GM10266 (cell line): ENCODE measurements at regions not wholly inside any gene's neighbourhood (a gene's known extent, or its start where the extent isn't known, plus 50 kb on each side); places are given as distances from the start of the nearest gene placed in this dataset.

Source experiments
- DNase-seq: peaks from one replicate; pipeline ENCODE4 v3.0.0; 2012; ENCODE audit errors: extremely low spot score
- TF ChIP-seq, protein P1 (sequence below): IDR thresholded peaks from 2 replicates; pipeline ENCODE4 v1.5.1; 2012; ENCODE audit warnings: mild to moderate bottlenecking, low read depth; ENCODE audit not compliant: control insufficient read depth, insufficient read depth; ENCODE audit errors: missing control alignments

DNA sequence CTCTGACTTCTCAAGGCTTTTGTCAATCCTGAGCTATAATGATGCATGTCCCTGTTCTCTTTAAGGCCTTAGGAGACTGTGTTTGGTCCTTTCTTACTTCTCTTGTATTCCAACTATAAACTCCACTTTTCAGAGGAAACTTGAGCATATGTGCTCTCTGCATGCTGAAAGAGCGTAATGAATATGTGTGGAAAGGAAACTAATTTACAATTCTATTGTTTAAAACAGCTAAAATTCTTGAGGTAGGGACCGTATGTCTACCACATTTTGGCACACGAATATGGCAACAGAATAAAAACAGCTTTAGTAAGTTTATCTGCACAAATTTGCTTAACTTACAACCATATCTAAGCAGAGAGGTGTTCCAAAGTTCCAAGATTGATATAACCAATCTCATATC lies 242.0 kb upstream of the DCBLD2 start:
- no peak for DNase-seq
- TF ChIP-seq, protein P1, sequence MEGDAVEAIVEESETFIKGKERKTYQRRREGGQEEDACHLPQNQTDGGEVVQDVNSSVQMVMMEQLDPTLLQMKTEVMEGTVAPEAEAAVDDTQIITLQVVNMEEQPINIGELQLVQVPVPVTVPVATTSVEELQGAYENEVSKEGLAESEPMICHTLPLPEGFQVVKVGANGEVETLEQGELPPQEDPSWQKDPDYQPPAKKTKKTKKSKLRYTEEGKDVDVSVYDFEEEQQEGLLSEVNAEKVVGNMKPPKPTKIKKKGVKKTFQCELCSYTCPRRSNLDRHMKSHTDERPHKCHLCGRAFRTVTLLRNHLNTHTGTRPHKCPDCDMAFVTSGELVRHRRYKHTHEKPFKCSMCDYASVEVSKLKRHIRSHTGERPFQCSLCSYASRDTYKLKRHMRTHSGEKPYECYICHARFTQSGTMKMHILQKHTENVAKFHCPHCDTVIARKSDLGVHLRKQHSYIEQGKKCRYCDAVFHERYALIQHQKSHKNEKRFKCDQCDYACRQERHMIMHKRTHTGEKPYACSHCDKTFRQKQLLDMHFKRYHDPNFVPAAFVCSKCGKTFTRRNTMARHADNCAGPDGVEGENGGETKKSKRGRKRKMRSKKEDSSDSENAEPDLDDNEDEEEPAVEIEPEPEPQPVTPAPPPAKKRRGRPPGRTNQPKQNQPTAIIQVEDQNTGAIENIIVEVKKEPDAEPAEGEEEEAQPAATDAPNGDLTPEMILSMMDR = no peak

DNA sequence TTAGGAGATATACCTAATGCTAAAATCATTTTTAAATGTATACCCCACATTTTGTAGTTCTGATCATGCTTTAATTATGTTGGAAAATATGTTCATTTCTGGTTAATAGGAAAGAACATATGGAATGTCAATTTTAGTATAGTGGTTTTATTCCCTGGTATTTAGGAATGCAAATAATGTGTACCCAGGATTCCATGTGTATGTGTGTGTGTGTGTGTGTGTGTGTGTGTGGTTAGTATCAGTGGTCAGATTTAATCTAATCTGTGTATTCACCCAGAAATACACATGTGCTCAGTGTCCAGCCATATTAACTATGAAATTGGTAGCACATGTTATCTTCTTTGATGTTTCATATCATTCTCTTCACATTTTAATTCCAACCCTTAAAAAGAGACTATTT lies 233.5 kb upstream of the DCBLD2 start:
- TF ChIP-seq, protein P1 = no peak
- DNase-seq = no peak

DNA sequence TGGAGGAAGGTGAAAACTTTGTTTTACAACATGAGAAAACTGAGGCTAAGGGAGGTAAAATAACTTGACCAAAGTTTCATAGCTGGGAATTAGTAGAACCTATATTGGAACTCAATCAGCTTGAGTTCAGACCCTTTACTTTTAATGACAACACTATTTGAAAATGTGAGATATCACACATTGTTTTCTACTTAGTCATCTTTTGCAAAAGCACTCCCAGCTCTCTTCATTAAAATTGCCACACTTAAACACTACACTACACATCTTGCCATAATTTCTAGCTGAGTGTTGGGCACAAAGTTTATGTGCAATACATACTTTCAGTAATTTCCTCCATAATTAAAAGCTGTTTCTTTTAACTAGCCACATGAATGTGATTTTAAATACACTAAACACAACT lies 230.4 kb upstream of the DCBLD2 start:
- DNase-seq = no peak
- TF ChIP-seq, protein P1 = no peak

DNA sequence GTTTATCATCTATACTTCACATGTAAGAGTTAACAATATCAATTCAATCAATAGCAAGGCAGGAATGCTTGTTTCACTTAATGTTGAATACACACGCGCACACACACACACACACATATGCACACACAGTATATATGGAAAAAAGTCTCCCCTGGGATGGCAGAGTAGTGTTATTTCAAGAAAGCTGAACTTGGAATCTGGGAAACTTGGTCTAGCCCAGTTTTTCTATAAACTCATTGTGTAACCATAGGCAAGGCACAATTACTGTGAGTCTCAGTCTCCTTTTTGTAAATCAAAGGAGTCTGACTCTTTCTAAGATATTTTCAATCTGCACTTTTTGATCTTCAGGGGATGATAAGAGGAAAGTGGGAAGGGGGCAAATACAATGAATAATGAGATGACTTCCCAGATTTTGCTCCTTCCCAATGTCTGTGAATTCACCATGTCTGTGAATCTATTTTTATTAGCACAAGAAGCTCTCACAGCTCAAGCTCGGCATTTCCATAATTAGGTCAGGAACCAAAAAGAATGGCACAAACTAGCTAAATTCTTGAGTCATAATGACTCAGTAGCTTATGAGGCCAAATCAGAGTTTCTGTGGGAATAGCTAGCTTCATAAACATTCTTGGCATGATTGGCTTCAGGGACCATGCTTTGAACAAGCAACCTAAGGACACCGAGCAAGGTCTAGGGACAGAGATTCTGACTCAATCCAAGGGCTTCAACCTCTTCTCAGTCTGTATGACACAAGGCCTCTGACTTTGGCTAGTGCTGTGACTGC lies 227.4 kb upstream of the DCBLD2 start:
- DNase-seq = no peak

DNA sequence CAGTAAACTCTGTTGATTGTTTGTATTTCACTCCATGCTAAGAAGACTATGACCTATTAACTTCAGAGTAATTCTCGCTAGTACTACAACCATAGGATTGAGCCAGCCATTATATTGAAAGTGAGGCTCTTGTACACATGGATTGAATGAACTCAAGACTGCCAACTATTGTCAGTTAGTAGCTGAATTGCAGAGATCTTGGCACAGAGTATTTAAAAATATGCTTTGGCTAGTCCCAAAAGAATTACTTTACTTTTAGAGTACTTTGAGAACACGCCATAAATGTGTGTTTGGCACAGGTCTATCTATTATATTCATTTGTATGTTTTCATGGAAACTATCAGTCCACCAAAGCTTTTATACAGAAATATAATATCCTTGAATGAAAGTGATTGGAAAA lies 226.7 kb upstream of the DCBLD2 start:
- TF ChIP-seq, protein P1 = no peak
- DNase-seq = no peak

More for the DNA sequence above, 227.4 kb upstream of the DCBLD2 start:
- TF ChIP-seq, protein P1 = no peak

DNA sequence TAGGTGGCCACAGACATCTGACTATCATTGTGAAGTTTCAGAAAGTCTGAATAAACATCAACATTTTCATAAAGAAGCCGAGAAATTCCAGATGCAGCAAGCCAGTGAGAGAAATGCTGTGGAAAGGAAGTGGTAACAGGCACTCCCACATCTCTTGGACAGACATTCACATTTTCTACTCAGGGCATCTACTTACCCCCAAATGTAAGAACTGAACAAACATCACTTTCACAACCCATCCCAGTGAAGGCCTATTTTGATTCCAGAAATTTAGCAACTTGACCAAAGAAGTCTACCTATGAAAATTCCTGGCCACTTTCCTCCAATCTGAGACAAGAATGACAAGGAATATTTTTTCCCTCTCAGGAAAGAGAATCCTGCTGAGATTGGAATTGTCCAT lies 224.8 kb upstream of the DCBLD2 start:
- TF ChIP-seq, protein P1 = no peak
- no peak for DNase-seq

DNA sequence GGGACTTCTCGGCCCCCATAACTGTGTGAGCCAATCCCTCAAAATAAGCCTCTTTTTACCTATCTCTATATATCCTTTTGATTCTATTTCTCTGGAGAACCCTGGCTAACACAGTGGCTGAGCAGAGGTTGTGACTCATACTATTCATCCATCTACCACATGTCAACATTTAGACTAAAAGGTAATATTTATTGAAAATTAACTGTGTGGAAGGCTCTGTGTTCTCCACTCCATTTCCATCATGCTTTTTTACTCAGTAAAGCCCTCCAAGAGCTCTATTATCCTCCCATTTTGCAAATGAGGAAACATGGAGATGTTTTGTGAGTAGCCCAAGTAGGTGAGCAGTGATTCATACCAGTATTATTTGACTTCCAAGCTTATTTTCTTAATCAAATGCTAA lies 217.9 kb upstream of the DCBLD2 start:
- DNase-seq = no peak
- TF ChIP-seq, protein P1 = no peak
